DMS53 (cell line): ENCODE measurements at regions not wholly inside any gene's neighbourhood (a gene's known extent, or its start where the extent isn't known, plus 50 kb on each side); places are given as distances from the start of the nearest gene placed in this dataset.

Experiments used
- DNase-seq: peaks from one replicate; lab custom pipeline; 2025; lab: John Stamatoyannopoulos, UW

DNA sequence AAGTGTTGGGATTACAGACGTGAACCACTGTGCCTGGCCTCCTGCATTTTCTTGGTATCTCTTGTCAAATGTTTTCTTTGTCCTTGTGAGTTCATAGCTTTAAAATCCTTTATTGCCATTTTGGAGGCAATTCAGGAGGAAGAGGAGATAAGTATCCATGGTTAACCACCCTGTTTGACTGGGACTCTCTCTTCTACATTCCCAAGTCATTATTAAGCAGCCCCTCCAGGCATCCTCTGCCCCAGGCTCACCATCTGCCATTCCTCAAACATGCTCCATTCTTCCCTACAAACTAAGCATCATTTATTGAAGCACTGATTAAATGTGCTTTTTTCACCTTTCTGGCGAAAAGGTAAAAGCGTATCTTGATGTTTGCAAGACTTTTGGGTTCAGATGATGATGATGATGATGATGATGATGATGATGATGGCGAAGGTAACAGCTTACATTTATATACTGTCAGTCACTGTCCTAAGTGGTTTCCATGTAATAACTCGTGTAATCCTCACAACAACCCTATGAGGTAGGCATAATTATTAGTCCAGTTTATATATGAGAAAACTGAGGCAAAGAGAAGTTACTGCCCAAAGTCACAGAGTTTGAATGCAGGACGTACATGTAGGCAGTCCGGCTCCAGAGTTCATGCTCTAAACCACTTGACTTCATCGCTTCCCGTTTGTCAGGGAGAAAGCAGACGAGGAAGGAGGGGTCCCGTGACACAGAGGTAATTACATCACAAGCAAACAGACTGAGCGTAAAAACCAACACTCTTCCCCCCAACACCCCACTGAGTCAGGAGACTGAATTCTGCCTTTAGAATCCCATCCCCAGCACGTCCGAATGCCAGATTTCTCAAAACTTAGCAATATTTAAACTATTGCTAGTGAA, 69.7 kb upstream of the ACKR3 start:
- DNase-seq, result no peak

GRCh38 chr2:236501026-236501425, 68.6 kb upstream of the ACKR3 start:
- DNase-seq, result no peak

DNA sequence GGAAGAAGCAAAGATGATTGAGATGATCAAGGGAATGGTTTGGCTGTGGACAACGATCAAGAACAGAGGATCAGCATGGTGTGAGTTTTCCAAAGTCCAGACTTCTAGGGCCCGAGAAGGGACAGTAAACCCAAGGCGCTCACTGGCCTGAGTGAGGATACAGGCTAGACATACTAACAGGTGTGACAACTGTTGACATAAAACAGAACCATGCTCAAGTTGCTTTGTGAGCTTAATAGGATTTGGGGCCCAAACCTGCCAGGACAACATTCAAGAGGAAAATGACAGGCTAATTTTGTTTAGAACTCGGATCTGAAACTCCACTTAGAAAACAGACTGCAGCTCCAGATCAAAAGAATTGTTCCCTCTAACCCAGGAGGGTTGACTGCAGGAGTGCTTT, 68.1 kb upstream of the ACKR3 start:
- no peak for DNase-seq

GRCh38 chr2:236503100-236503499, 66.5 kb upstream of the ACKR3 start:
- DNase-seq, result peak; percentile 8

DNA sequence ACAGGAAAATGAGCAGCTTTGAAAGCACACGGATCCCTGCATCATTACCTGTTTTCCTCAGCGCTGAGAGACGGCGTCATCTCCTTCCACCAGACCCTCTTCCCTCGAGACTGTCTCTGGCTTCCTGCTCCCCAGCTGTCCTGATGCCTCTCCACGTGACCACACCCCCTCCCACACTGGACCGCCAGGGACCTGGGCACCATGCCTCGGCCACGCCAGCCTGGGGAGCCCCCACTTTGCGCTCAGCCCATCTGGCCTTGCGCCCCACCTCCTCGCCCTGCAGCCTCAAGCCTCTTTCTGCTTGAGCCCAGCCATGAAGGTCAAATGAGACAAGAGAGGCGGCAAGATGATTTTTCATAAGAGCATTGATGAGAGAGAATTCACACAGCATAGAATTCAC, 66.0 kb upstream of the ACKR3 start:
- DNase-seq, result no peak

DNA sequence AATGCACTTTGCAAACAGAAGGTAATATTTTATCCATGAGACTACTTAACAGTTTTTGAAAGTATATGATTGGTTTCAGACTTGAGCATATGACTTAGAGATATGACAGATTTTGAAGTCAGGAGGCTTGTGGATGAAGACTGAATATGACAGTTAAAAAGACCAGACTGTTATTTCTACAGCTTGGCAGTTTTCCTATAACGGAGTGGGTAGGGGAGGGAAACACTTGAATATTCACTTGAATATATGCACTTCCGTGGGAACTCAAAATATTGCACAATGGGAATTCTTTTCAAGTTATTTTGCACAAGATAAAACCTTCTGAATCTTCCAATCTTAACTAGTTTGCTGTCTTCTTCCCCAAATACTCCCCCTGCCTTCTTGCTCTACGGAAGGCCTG, 64.6 kb upstream of the ACKR3 start:
- DNase-seq, result no peak

GRCh38 chr2:236505648-236506047, 64.0 kb upstream of the ACKR3 start:
- no peak for DNase-seq

- DNase-seq, result peak; percentile 76
Measured at GRCh38 chr2:236507393-236508085, 62.1 kb upstream of the ACKR3 start.

DNA sequence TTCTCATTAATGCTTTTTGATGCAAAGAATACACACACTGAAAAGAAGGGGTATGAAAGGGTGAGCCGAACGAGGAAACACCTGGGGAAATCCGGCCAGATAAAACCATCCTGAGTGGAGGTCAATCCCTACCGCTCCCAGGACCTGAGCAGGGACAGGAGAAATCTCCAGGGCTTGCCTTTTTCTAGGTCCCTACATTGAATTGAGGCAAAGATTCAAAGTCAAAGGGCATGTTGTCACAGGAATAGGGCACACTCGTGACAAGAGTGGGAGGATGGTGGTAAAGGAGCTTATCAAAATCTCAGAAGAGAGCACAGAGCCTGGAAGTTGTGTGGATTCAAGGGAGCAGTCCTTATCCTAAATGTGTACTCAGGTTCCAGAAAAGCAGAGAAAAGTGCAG, 61.2 kb upstream of the ACKR3 start:
- no peak for DNase-seq

DNA sequence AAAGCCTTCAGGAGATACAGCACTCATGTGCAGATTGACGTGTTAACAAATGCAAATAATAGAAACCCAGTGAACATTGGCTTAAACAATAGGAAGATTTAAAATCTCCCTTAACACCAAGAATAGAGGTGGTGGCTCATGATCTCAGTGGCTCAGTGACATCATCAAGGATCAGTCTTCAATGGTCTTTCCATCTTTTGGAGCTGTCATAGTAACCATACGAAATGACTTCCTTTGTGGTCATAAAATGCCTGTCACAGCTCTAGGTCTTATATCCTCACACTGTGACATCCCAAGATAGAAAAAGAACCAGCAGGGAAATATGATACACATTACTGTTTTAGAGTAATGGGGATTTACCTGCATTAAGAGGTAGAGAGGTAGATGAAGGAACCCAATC, 59.6 kb upstream of the ACKR3 start:
- DNase-seq, result no peak

- DNase-seq, result no peak
Measured at GRCh38 chr2:236511266-236511665, 58.4 kb upstream of the ACKR3 start.

DNA sequence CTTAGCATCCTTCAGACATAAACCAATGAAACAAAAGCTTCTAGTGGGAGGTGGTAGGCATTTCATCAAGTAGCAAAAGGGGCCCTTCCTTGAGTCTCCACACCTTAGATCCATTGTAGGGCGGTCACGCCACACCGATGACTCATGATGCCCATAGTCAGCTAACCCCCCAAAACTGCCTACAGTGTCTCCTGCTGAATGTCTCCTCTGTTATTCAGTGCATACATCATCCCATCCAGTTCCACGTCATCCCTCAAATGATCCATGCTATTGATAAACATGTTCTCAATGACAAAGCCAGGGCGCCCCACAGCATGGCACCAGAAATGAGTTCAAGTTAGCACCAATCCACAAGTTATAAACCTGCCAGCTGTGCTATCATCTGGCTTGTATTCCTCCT, 57.4 kb upstream of the ACKR3 start:
- no peak for DNase-seq

DNA sequence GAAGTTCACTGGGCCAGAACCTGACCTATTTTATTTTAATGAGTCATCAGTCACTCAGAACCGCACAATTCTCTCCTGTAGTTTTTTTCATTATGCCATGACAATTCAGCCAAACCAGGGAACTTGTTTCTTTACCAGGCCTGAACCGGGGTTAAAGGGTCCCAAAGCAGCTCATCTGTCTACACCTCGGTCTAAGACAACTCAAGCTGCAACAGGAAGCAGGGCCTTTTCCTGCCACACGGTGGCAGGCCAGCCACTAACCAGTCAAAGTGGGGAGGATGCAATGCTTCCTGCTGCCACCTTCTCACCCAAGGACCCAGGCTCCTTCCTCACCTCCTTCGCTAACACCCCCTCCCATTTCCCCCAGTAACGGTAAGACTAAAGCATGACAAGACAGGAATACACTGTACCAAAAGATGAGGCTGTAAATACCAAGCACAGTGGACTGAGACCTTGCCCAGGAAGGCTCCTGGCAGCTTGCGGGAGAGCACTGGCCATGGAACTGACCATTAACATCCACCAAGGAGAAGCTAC, 56.7 kb upstream of the ACKR3 start:
- DNase-seq, result peak; percentile 78

- no peak for DNase-seq
Measured at GRCh38 chr2:236513956-236514355, 55.7 kb upstream of the ACKR3 start.

- no peak for DNase-seq
Measured at GRCh38 chr2:236516708-236517107, 52.9 kb upstream of the ACKR3 start.

GRCh38 chr2:236517251-236518031, 52.2 kb upstream of the ACKR3 start:
- no peak for DNase-seq
